Subcutaneous abdominal adipose tissue (tissue), 5 donors: ENCODE measurements at regions not wholly inside any gene's neighbourhood (a gene's known extent, or its start where the extent isn't known, plus 50 kb on each side); places are given as distances from the start of the nearest gene placed in this dataset.

ENCODE experiments used
- H3K27ac ChIP-seq: one replicate; pipeline ENCODE4 v1.7.0; 2013; ENCODE audit warnings: low read depth, mild to moderate bottlenecking, inconsistent platforms, low read length, moderate library complexity
- H3K27me3 ChIP-seq, 5 donors: one replicate each; pipeline ENCODE4 v1.7.0; 2013; ENCODE audit warnings: low read length in 5 of 5, inconsistent platforms in 1 of 5; ENCODE audit not compliant: control insufficient read depth in 5 of 5, insufficient read depth in 4 of 5
- H3K36me3 ChIP-seq, 5 donors: one replicate each; pipeline ENCODE4 v1.7.0; 2013; ENCODE audit warnings: low read length in 5 of 5; ENCODE audit not compliant: control insufficient read depth in 5 of 5, insufficient read depth in 5 of 5
- H3K4me1 ChIP-seq, 5 donors: one replicate each; pipeline ENCODE4 v1.7.0; 2013; ENCODE audit warnings: low read length in 5 of 5, mild to moderate bottlenecking in 3 of 5, moderate library complexity in 1 of 5; ENCODE audit not compliant: control insufficient read depth in 5 of 5, insufficient read depth in 5 of 5
- H3K4me3 ChIP-seq, 5 donors: one replicate each; pipeline ENCODE4 v1.7.0; 2013; ENCODE audit warnings: low read length in 5 of 5, low read depth in 1 of 5
- H3K9ac ChIP-seq, 5 donors: one replicate each; pipeline ENCODE4 v1.7.0; 2013; ENCODE audit warnings: low read length in 5 of 5, mild to moderate bottlenecking in 4 of 5, moderate library complexity in 3 of 5
- H3K9me3 ChIP-seq, 5 donors: one replicate each; pipeline ENCODE4 v1.7.0; 2013; ENCODE audit warnings: low read length in 5 of 5; ENCODE audit not compliant: control insufficient read depth in 5 of 5
- donor health status: healthy.
- donor health status: healthy.
- donor health status: healthy.
- donor health status: healthy.
- donor health status: healthy.

DNA sequence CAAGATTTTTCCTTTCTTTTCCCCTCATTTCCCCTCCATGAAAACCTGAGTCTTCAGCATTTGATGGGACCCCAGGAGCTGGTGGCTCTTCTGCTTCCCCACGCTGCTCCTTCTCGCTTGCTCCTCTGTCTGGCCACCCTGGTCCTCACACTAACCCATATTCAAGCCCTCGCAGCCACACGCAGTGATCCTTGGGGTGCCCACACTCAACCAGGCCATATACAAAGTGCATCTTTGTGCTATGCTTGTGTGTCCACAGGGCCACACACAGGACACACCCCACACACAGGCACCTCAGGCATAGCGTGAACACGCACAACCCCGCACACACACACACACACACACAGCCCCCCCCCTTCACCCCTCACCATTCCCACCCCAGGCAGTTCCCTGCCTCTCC lies 132.1 kb downstream of the URI1 start:
- Histone ChIP-seq H3K36me3 (no peaks in the 10 kb centered on the region), H3K27ac (no peak overlapping the region), H3K9me3 (peaks cover 0 to 7% (median 0%) of the 10 kb centered on the region in 5 donors), H3K4me3 (no peak overlapping the region), H3K9ac (no peak overlapping the region), H3K27me3 (peaks cover 11 to 19% (median 16%) of the 10 kb centered on the region in 5 donors), H3K4me1 (no peaks in the 10 kb centered on the region)

DNA sequence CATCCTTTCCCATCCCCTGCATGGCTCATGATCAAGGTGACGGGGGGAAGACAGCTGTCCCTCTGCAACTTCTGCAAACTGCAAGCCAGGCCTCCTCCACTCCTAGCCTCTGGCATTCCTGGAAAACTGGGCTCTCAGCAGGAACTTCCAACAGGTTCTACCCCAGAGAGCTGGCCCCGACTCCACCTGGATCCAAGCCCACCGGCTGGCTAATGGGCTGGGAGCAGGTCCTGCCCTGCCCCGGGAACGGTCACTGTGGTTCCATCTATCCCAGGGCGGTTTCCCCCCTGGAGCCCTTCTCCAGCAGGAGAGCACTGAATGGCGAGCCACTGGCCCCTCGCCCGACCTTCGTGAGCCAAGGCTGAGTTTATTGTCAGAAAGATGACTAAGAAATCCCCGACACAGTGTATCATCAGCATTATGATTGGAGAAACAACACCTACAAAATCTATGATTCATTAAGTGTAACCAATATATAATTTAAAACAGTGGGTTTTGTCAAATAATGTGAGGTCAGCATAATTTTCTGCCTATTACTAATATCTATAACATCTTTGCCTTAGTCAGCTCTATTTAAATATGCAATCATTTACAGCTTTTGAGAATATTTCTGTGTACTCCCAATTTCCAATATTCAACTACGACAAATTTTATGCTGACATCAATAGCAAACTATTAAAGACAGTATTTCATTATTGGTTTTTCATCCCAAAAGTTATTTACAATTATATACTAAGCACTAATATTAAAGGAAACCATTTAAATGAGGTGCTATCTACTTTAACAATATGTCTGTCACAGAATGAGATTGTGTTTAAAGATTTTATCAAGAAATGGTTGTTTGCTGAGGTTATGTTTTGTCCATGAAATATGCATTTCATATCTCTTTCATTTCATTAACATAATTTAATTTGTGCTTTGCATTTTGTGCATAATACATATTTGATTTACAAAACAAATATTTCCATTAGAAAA lies 133.0 kb downstream of the URI1 start:
- no peaks in the 10 kb centered on the region for H3K36me3 ChIP-seq
- no peak overlapping the region for H3K27ac ChIP-seq
- H3K9ac ChIP-seq, result no peak overlapping the region
- H3K9me3 ChIP-seq, result peaks cover 0 to 11% (median 0%) of the 10 kb centered on the region in 5 donors
- H3K4me3 ChIP-seq, result no peak overlapping the region
- peaks cover 9 to 19% (median 16%) of the 10 kb centered on the region in 5 donors for H3K27me3 ChIP-seq
- H3K4me1 ChIP-seq, result no peaks in the 10 kb centered on the region

DNA sequence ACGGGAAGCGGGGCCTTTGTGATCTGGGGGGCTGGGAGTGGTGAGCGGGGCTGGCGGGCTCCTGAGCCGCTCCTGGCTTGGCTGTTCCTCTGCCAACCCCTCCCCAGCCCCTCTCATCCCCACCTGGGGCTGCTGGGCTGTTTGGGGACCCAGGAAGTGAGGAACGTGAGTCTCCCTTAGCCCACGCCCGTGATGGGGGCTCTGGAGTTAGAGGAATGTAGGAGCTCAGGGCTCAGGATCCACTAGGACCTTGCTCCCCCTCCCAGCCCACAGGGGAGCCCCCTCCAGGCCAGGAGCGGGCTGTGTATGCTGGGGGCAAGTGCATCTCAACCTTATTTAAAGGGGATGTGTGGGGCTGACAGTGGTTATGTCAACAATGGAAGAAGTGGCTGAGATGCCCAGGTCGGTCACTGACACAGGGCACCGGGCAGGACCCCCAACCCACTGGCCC lies 134.1 kb downstream of the URI1 start:
- Histone ChIP-seq H3K4me1 (no peaks in the 10 kb centered on the region), H3K36me3 (no peaks in the 10 kb centered on the region), H3K9ac (no peak overlapping the region), H3K4me3 (no peak overlapping the region), H3K9me3 (peaks cover 0 to 11% (median 2%) of the 10 kb centered on the region in 5 donors), H3K27me3 (peaks cover 7 to 19% (median 13%) of the 10 kb centered on the region in 5 donors), H3K27ac (no peak overlapping the region)

- Histone ChIP-seq H3K27ac (no peak overlapping the region), H3K4me3 (no peak overlapping the region), H3K36me3 (no peaks in the 10 kb centered on the region), H3K9ac (no peak overlapping the region), H3K9me3 (peaks cover 0 to 11% (median 2%) of the 10 kb centered on the region in 5 donors), H3K27me3 (peaks cover 7 to 19% (median 12%) of the 10 kb centered on the region in 5 donors), H3K4me1 (no peaks in the 10 kb centered on the region)
Measured at GRCh38 chr19:30076751-30077670, 135.0 kb downstream of the URI1 start.

- Histone ChIP-seq H3K27me3 (peaks cover 11 to 22% (median 12%) of the 10 kb centered on the region in 5 donors), H3K4me1 (no peaks in the 10 kb centered on the region), H3K36me3 (no peaks in the 10 kb centered on the region), H3K4me3 (no peak overlapping the region), H3K9me3 (peaks cover 0 to 11% (median 2%) of the 10 kb centered on the region in 5 donors), H3K9ac (no peak overlapping the region), H3K27ac (no peak overlapping the region)
Measured at GRCh38 chr19:30077851-30078355, 135.9 kb downstream of the URI1 start.

GRCh38 chr19:30078381-30078910 lies 136.4 kb downstream of the URI1 start:
- Histone ChIP-seq H3K9me3 (peaks cover 0 to 11% (median 2%) of the 10 kb centered on the region in 5 donors), H3K36me3 (no peaks in the 10 kb centered on the region), H3K27ac (no peak overlapping the region)

DNA sequence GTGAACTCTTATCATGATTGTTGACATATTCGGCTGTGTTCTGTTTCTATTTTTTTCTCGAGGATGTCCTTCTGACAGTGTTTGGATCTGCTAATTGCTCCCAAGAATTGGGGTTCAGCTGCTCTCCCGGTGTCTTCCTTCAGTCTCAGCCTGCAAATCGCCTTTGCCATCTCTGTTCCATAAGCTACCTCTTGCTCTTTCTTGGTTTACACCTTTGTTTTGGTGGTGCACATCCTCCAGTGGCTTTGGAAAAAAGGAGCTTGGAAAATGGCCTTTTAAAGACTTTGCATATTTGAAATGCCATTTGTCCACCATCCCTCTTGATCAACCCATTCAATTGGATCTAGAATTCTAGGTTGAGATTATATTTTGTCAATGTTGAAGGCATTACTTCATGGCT lies 137.2 kb downstream of the URI1 start:
- H3K36me3 ChIP-seq, result no peaks in the 10 kb centered on the region
- peaks cover 0 to 11% (median 2%) of the 10 kb centered on the region in 5 donors for H3K9me3 ChIP-seq
- peaks cover 8 to 25% (median 12%) of the 10 kb centered on the region in 5 donors for H3K27me3 ChIP-seq
- no peak overlapping the region for H3K27ac ChIP-seq
- no peak overlapping the region for H3K4me3 ChIP-seq
- no peaks in the 10 kb centered on the region for H3K4me1 ChIP-seq
- no peak overlapping the region for H3K9ac ChIP-seq

More at GRCh38 chr19:30078381-30078910, 136.4 kb downstream of the URI1 start:
- Histone ChIP-seq H3K4me3 (no peak overlapping the region), H3K9ac (no peak overlapping the region), H3K27me3 (peaks cover 10 to 25% (median 12%) of the 10 kb centered on the region in 5 donors), H3K4me1 (no peaks in the 10 kb centered on the region)

- Histone ChIP-seq H3K4me3 (no peak overlapping the region), H3K27ac (no peak overlapping the region), H3K4me1 (no peaks in the 10 kb centered on the region), H3K9me3 (peaks cover 0 to 8% (median 2%) of the 10 kb centered on the region in 5 donors), H3K9ac (no peak overlapping the region), H3K27me3 (peaks cover 3 to 22% (median 7%) of the 10 kb centered on the region in 5 donors), H3K36me3 (no peaks in the 10 kb centered on the region)
Measured at GRCh38 chr19:30082168-30082567, 140.1 kb downstream of the URI1 start.

- H3K27ac ChIP-seq, result no peak overlapping the region
- no peak overlapping the region for H3K4me3 ChIP-seq
- H3K4me1 ChIP-seq, result no peaks in the 10 kb centered on the region
- no peak overlapping the region for H3K9ac ChIP-seq
- H3K27me3 ChIP-seq, result peaks cover 3 to 18% (median 7%) of the 10 kb centered on the region in 5 donors
- no peaks in the 10 kb centered on the region for H3K36me3 ChIP-seq
- H3K9me3 ChIP-seq, result peaks cover 0 to 8% (median 2%) of the 10 kb centered on the region in 5 donors
Measured at GRCh38 chr19:30082611-30083010, 140.6 kb downstream of the URI1 start.
